Right atrium auricular region (tissue), 2 donors: ENCODE measurements at regions not wholly inside any gene's neighbourhood (a gene's known extent, or its start where the extent isn't known, plus 50 kb on each side); places are given as distances from the start of the nearest gene placed in this dataset.

ENCODE experiments used
- DNase-seq: peaks from one replicate; pipeline ENCODE4 v3.0.0-alpha.2; 2019; ENCODE audit warnings: low spot score
- H3K27ac ChIP-seq, 2 donors: fragments of 200-600 bp; sonication (generic); 1 replicate in 1 of 2; 2 replicates in 1 of 2; pipeline ENCODE4 v1.5.1; 2016 to 2019
- H3K27me3 ChIP-seq, 2 donors: fragments of 200-600 bp; sonication (generic); one replicate each; pipeline versions ENCODE4 v1.5.1 to v1.6.0; 2017 to 2019
- H3K36me3 ChIP-seq: fragments of 200-600 bp; sonication (generic); one replicate; pipeline ENCODE4 v1.5.1; 2016
- H3K4me1 ChIP-seq, 2 donors: fragments of 200-600 bp; sonication (generic); one replicate each; pipeline versions ENCODE4 v1.5.1 to v1.6.0; 2017 to 2019
- H3K4me3 ChIP-seq, 2 donors: fragments of 200-600 bp; sonication (generic); 1 replicate in 1 of 2; 2 replicates in 1 of 2; pipeline ENCODE4 v1.5.1; 2017 to 2019; ENCODE audit warnings: mild to moderate bottlenecking in 1 of 2, moderate library complexity in 1 of 2
- H3K9me3 ChIP-seq, 2 donors: fragments of 200-600 bp; sonication (generic); one replicate each; pipeline ENCODE4 v1.5.1; 2019
- TF ChIP-seq, protein P1 (sequence below), 2 donors: fragments of 200-600 bp; sonication (generic); IDR thresholded peaks; one replicate each; pipeline ENCODE4 v1.5.1; 2019; ENCODE audit warnings: antibody characterized with exemption in 2 of 2

DNA sequence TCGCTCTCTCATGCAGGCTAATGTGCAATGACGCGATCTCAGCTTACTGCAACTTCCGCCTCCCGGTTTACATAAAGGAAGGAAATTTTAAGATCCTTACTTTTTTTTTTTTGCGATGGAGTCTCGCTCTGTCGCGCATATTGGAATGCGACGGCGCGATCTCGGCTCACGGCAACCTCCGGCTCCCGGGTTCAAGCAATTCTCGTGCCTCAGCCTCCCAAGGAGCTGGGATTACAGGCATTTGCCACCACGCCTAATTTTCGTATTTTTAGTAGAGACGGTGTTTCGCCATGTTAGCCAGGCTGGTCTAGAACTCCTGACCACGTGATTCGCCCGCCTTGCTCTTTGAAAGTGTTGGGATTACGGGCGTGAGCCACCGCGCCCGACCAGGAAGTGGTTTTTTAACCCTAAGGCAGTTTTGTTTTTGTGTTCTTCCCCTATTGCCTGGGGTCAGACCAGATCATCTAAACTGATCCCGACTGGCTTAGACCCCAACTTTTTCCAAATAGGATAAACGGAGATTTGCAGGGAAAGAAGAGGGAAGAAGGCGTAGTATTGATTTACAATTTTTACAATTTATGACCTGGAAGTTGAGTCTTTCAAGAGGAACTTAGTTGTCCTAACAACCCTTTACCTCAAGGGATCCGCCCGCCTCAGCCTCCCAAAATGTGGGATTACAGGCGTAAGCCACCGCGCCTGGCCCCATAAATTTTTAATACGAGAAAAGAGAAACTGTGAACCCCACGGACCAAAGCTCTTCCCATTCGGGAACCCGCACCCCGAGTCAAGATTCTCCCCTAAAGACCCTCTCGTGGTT is 142.0 kb downstream of the ZNF737 start:
- TF ChIP-seq, protein P1, sequence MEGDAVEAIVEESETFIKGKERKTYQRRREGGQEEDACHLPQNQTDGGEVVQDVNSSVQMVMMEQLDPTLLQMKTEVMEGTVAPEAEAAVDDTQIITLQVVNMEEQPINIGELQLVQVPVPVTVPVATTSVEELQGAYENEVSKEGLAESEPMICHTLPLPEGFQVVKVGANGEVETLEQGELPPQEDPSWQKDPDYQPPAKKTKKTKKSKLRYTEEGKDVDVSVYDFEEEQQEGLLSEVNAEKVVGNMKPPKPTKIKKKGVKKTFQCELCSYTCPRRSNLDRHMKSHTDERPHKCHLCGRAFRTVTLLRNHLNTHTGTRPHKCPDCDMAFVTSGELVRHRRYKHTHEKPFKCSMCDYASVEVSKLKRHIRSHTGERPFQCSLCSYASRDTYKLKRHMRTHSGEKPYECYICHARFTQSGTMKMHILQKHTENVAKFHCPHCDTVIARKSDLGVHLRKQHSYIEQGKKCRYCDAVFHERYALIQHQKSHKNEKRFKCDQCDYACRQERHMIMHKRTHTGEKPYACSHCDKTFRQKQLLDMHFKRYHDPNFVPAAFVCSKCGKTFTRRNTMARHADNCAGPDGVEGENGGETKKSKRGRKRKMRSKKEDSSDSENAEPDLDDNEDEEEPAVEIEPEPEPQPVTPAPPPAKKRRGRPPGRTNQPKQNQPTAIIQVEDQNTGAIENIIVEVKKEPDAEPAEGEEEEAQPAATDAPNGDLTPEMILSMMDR (IDR thresholded peaks at IDR 0.05) = no peak
- H3K9me3 ChIP-seq = no peaks in the 10 kb centered on the region
- H3K27ac ChIP-seq = peak overlapping the region; percentile 70 to 82
- peak; percentile 84 for DNase-seq
- H3K27me3 ChIP-seq = no peaks in the 10 kb centered on the region
- no peaks in the 10 kb centered on the region for H3K36me3 ChIP-seq
- H3K4me1 ChIP-seq = no peaks in the 10 kb centered on the region
- peak overlapping the region; percentile 38 to 66 for H3K4me3 ChIP-seq

GRCh38 chr19:20422216-20423205 is 143.1 kb downstream of the ZNF737 start:
- Histone ChIP-seq H3K4me3 (peak overlapping the region; percentile 38 to 66), H3K4me1 (no peaks in the 10 kb centered on the region), H3K27ac (peak overlapping the region; percentile 70 to 82), H3K27me3 (no peaks in the 10 kb centered on the region), H3K9me3 (no peaks in the 10 kb centered on the region), H3K36me3 (no peaks in the 10 kb centered on the region)
- no peak for DNase-seq
- TF ChIP-seq, protein P1 (IDR thresholded peaks at IDR 0.05) = no peak

DNA sequence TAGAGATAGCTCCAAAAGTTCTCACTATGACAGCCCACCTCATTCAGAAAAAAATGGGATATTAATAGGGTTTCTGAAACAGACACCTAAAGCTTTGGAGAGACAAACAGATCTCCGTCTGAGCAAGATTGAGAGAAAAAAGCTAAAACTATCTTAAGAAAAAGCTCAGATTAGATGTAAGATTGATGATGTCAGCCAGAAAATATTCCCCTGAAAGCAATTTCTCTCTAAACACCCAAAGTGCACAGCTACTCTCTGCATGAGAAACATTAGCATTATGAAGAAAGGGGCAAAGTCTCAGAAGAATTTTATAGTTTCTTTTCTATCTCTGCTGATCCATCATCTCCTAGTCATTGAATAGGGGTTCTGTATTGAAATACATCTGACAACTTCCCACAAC is 148.9 kb downstream of the ZNF737 start:
- H3K27ac ChIP-seq = no peak overlapping the region
- H3K4me1 ChIP-seq = no peaks in the 10 kb centered on the region
- H3K4me3 ChIP-seq = no peak overlapping the region
- H3K36me3 ChIP-seq = no peaks in the 10 kb centered on the region
- H3K27me3 ChIP-seq = no peaks in the 10 kb centered on the region
- H3K9me3 ChIP-seq = no peaks in the 10 kb centered on the region
- DNase-seq = no peak
- TF ChIP-seq, protein P1 (IDR thresholded peaks at IDR 0.05) = no peak

DNA sequence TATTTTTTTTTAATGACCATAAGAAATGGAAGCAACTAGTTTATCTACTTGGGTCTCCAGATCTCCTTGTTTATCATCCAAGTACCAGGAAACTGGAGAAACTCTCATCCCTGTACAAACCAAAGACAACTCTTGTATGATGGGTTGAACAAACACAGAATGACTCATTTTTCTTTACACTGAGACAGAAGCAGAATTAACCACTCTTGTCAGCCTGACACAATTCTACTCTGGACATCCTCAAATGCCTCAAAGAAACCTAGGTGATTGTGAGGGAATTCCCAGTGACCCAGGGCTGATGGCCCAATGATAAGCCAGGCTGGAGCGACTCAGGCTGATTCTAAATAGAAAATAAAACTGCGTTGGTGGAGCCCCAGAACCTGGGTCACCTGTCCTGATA is 151.5 kb downstream of the ZNF737 start:
- Histone ChIP-seq H3K4me3 (no peak overlapping the region), H3K36me3 (no peaks in the 10 kb centered on the region), H3K27me3 (no peaks in the 10 kb centered on the region), H3K9me3 (no peaks in the 10 kb centered on the region), H3K27ac (no peak overlapping the region), H3K4me1 (no peaks in the 10 kb centered on the region)
- DNase-seq = no peak
- TF ChIP-seq, protein P1 (IDR thresholded peaks at IDR 0.05) = no peak

- Histone ChIP-seq H3K4me3 (no peak overlapping the region), H3K36me3 (no peaks in the 10 kb centered on the region), H3K27ac (no peak overlapping the region), H3K9me3 (no peaks in the 10 kb centered on the region), H3K4me1 (no peaks in the 10 kb centered on the region), H3K27me3 (no peaks in the 10 kb centered on the region)
- TF ChIP-seq, protein P1 (IDR thresholded peaks at IDR 0.05) = no peak
- no peak for DNase-seq
Observed at GRCh38 chr19:20413705-20414104, 151.9 kb downstream of the ZNF737 start.
